Panc1 (cell line): ENCODE measurements at regions not wholly inside any gene's neighbourhood (a gene's known extent, or its start where the extent isn't known, plus 50 kb on each side); places are given as distances from the start of the nearest gene placed in this dataset.

Experiments
- ATAC-seq: fragments of 200-7000 bp; cut with Tn5 transposase; 2 replicates; pipeline ENCODE4 v1.9.1; 2020; ENCODE audit warnings: mild to moderate bottlenecking, moderate library complexity
- BruUV-seq: library from RNA; stranded (reverse); fragments of 400-500 nt; replicated peaks from 2 replicates; lab custom pipeline; 2021; lab: Mats Ljungman, UMichigan
- CTCF ChIA-PET: fragments of 300-600 bp; sonication (Branson Sonifier 250); formaldehyde crosslinking; loops from one replicate; lab custom pipeline; 2022; ENCODE audit warnings: antibody characterized with exemption; lab: Charles Lee
- POLR2A ChIA-PET: fragments of 300-600 bp; sonication (Branson Sonifier 250); formaldehyde crosslinking; loops from one replicate; lab custom pipeline; 2022; ENCODE audit warnings: antibody characterized with exemption; lab: Charles Lee
- DNase-seq: peaks from one replicate; pipeline ENCODE4 v3.0.0-alpha.2; 2010; ENCODE audit warnings: low read depth, low spot score
- H3K27ac ChIP-seq: 2 replicates; pipeline ENCODE4 v1.5.1; 2011; ENCODE audit warnings: mild to moderate bottlenecking, low read length, inconsistent platforms
- H3K27me3 ChIP-seq: fragments of 200-500 bp; sonication (Bioruptor generic); 2 replicates; pipeline ENCODE4 v1.6.0; 2014; ENCODE audit warnings: low read length, inconsistent platforms; ENCODE audit not compliant: control insufficient read depth, insufficient read depth
- H3K36me3 ChIP-seq: fragments of 200-500 bp; sonication (Bioruptor generic); 2 replicates; pipeline ENCODE4 v1.5.1; 2014; ENCODE audit warnings: inconsistent platforms, mild to moderate bottlenecking, low read length, moderate library complexity; ENCODE audit not compliant: control insufficient read depth, insufficient read depth
- H3K4me1 ChIP-seq: 2 replicates; pipeline ENCODE4 v1.5.1; 2011; ENCODE audit warnings: inconsistent platforms, mild to moderate bottlenecking, low read length, moderate library complexity; ENCODE audit not compliant: control insufficient read depth, insufficient read depth
- H3K4me3 ChIP-seq, 2 experiments: 2 replicates each; pipeline ENCODE4 v1.5.1; 2011 to 2012; ENCODE audit warnings: low read depth in 2 of 2, low read length in 2 of 2, mild to moderate bottlenecking in 2 of 2, inconsistent platforms in 1 of 2, moderate library complexity in 1 of 2
- H3K9me3 ChIP-seq: fragments of 200-500 bp; sonication (Bioruptor generic); 2 replicates; pipeline ENCODE4 v1.5.1; 2014; ENCODE audit warnings: low read depth, mild to moderate bottlenecking, inconsistent platforms, low read length, moderate library complexity; ENCODE audit not compliant: control insufficient read depth, insufficient read depth
- POLR2AphosphoS5 ChIP-seq: IDR thresholded peaks from 2 replicates; pipeline ENCODE4 v1.6.1; 2012; ENCODE audit warnings: mild to moderate bottlenecking, low read depth, low read length, moderate library complexity
- SIN3A ChIP-seq: IDR thresholded peaks from 2 replicates; pipeline ENCODE4 v1.6.1; 2012; ENCODE audit warnings: low read depth, mild to moderate bottlenecking, low read length, moderate library complexity, borderline replicate concordance; ENCODE audit not compliant: insufficient read depth
- TCF7L2 ChIP-seq: IDR thresholded peaks from 2 replicates; pipeline ENCODE4 v1.6.1; 2011; ENCODE audit warnings: mild to moderate bottlenecking, low read depth, low read length, inconsistent platforms
- in situ Hi-C: cut with HindIII; loops from 2 replicates; pipeline ENCODE4 v1.10.0; 2016; ENCODE audit warnings: low sequenced_read_pairs, low pct_unique_long_range_greater_than_20kb
- intact Hi-C: fragments of 100-400 bp; cut with micrococcal nuclease; formaldehyde crosslinking; loops from one replicate; pipeline ENCODE4 v1.10.0; 2022; ENCODE audit not compliant: unreplicated experiment
- TF ChIP-seq, protein P1 (sequence below): fragments of 450-650 bp; IDR thresholded peaks from 2 replicates; pipeline ENCODE4 v1.5.1; 2017; ENCODE audit warnings: mild to moderate bottlenecking
- TF ChIP-seq, protein P2 (sequence below), 2 experiments: IDR thresholded peaks; 2 replicates each; pipeline ENCODE4 v1.6.1; 2011 to 2012; ENCODE audit warnings: low read depth in 2 of 2, control low read depth in 1 of 2, low read length in 1 of 2, mild to moderate bottlenecking in 1 of 2, moderate library complexity in 1 of 2; ENCODE audit not compliant: insufficient read depth in 1 of 2

DNA sequence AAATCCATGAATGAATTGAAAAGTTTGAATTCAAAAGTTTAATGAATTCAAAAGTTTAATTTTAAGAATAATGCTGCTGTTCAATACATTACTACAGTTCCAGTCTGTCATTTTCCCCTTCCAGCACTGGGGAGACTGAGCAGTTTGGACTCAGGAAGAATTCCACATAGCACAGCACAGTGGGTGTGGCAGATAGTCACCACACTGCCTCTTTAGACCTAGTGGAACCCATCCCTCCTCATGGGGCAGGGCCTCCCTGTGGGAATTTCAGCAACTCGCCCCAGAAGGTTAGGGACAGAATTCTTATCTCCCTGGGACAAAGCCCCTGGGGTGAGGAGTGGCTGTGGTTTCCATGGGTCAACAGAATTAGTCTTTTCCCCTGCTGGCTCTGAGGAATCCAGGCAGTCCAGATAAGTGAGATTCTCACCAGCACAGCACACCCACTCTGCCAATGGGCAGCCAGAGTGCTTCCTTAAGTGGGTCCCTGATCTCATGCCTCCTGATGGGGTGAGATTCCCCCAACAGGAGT, 442.0 kb upstream of the SYT4 start:
- Histone ChIP-seq H3K4me1 (no peaks in the 10 kb centered on the region), H3K27ac (no peak overlapping the region), H3K4me3 (no peak overlapping the region), H3K27me3 (no peaks in the 10 kb centered on the region), H3K36me3 (no peaks in the 10 kb centered on the region), H3K9me3 (no peaks in the 10 kb centered on the region)
- DNase-seq (no peak), ATAC-seq (no peak)
- no TSS peak for BruUV-seq
- in situ Hi-C loops = no loop called here
- TF ChIP-seq TCF7L2 (no peak), SIN3A (no peak), POLR2AphosphoS5 (no peak)
- TF ChIP-seq, protein P1, sequence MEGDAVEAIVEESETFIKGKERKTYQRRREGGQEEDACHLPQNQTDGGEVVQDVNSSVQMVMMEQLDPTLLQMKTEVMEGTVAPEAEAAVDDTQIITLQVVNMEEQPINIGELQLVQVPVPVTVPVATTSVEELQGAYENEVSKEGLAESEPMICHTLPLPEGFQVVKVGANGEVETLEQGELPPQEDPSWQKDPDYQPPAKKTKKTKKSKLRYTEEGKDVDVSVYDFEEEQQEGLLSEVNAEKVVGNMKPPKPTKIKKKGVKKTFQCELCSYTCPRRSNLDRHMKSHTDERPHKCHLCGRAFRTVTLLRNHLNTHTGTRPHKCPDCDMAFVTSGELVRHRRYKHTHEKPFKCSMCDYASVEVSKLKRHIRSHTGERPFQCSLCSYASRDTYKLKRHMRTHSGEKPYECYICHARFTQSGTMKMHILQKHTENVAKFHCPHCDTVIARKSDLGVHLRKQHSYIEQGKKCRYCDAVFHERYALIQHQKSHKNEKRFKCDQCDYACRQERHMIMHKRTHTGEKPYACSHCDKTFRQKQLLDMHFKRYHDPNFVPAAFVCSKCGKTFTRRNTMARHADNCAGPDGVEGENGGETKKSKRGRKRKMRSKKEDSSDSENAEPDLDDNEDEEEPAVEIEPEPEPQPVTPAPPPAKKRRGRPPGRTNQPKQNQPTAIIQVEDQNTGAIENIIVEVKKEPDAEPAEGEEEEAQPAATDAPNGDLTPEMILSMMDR = no peak
- TF ChIP-seq, protein P2, sequence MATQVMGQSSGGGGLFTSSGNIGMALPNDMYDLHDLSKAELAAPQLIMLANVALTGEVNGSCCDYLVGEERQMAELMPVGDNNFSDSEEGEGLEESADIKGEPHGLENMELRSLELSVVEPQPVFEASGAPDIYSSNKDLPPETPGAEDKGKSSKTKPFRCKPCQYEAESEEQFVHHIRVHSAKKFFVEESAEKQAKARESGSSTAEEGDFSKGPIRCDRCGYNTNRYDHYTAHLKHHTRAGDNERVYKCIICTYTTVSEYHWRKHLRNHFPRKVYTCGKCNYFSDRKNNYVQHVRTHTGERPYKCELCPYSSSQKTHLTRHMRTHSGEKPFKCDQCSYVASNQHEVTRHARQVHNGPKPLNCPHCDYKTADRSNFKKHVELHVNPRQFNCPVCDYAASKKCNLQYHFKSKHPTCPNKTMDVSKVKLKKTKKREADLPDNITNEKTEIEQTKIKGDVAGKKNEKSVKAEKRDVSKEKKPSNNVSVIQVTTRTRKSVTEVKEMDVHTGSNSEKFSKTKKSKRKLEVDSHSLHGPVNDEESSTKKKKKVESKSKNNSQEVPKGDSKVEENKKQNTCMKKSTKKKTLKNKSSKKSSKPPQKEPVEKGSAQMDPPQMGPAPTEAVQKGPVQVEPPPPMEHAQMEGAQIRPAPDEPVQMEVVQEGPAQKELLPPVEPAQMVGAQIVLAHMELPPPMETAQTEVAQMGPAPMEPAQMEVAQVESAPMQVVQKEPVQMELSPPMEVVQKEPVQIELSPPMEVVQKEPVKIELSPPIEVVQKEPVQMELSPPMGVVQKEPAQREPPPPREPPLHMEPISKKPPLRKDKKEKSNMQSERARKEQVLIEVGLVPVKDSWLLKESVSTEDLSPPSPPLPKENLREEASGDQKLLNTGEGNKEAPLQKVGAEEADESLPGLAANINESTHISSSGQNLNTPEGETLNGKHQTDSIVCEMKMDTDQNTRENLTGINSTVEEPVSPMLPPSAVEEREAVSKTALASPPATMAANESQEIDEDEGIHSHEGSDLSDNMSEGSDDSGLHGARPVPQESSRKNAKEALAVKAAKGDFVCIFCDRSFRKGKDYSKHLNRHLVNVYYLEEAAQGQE (IDR thresholded peaks at IDR 0.05; ENCODE audit: insufficient read depth in 1 of 2, low read depth in 2 of 2, low read length in 1 of 2) = no peak
- CTCF ChIA-PET = no interaction called here
- POLR2A ChIA-PET = no interaction called here
- intact Hi-C loops = no loop called here

DNA sequence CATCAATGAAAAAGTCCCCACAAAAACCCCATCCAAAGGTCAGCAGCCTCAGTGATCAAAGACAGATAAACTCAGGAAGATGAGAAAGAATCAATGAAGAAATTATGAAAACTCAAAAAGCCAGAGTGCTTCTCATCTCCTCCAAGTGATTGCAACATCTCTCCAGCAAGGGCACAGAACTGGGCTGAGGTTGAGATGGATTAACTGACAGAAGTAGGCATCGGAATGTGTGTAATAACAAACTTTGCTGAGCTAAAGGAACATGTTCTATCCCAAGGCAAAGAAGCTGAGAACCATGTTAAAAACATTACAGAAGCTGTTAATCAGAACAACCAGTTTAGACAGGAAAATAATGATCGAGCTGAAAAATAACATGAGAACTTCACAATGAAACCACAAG, 442.8 kb upstream of the SYT4 start:
- Histone ChIP-seq H3K27ac (no peak overlapping the region), H3K4me3 (no peak overlapping the region), H3K9me3 (no peaks in the 10 kb centered on the region), H3K27me3 (no peaks in the 10 kb centered on the region), H3K36me3 (no peaks in the 10 kb centered on the region), H3K4me1 (no peaks in the 10 kb centered on the region)
- CTCF ChIA-PET = no interaction called here
- POLR2A ChIA-PET = no interaction called here
- DNase-seq (no peak), ATAC-seq (no peak)
- TF ChIP-seq TCF7L2 = no peak
- TF ChIP-seq, protein P1 = no peak
- no peak for TF ChIP-seq POLR2AphosphoS5
- no peak for TF ChIP-seq SIN3A
- TF ChIP-seq, protein P2 (IDR thresholded peaks at IDR 0.05; ENCODE audit: insufficient read depth in 1 of 2, low read depth in 2 of 2, low read length in 1 of 2) = no peak
- no TSS peak for BruUV-seq
- intact Hi-C loops = no loop called here
- in situ Hi-C loops = no loop called here
